GM23338 (cell line): ENCODE measurements at regions not wholly inside any gene's neighbourhood (a gene's known extent, or its start where the extent isn't known, plus 50 kb on each side); places are given as distances from the start of the nearest gene placed in this dataset.

Experiments
- ATAC-seq: fragments of 200-7000 bp; cut with Tn5 transposase; 3 replicates; pipeline ENCODE4 v1.9.1; 2020
- DNase-seq: peaks from one replicate; pipeline ENCODE4 v3.0.0-alpha.2; 2015; ENCODE audit warnings: low spot score
- H2AFZ ChIP-seq: fragments of 200-600 bp; sonication (generic); 2 replicates; pipeline ENCODE4 v1.8.0; 2016; ENCODE audit warnings: antibody characterized with exemption, mild to moderate bottlenecking, moderate library complexity
- H3F3A ChIP-seq: fragments of 200-600 bp; sonication (generic); replicated peaks from 2 replicates; pipeline ENCODE4 v1.8.0; 2017; ENCODE audit warnings: antibody characterized with exemption, mixed run types, low read depth
- H3K27ac ChIP-seq: fragments of 200-600 bp; sonication (generic); 2 replicates; pipeline ENCODE4 v1.6.1; 2016; ENCODE audit warnings: low read depth
- H3K27me3 ChIP-seq: fragments of 200-600 bp; sonication (generic); 2 replicates; pipeline ENCODE4 v1.8.0; 2016; ENCODE audit warnings: mild to moderate bottlenecking, mixed run types, moderate library complexity; ENCODE audit not compliant: insufficient read depth
- H3K36me3 ChIP-seq: fragments of 200-600 bp; sonication (generic); 2 replicates; pipeline ENCODE4 v1.8.0; 2016; ENCODE audit warnings: mild to moderate bottlenecking; ENCODE audit not compliant: insufficient read depth
- H3K4me1 ChIP-seq: fragments of 200-600 bp; sonication (generic); 2 replicates; pipeline ENCODE4 v1.8.0; 2016; ENCODE audit warnings: mild to moderate bottlenecking, moderate library complexity; ENCODE audit not compliant: insufficient read depth
- H3K4me2 ChIP-seq: fragments of 200-600 bp; sonication (generic); 2 replicates; pipeline ENCODE4 v1.7.1; 2017; ENCODE audit warnings: mixed run types
- H3K4me3 ChIP-seq: fragments of 200-600 bp; sonication (generic); 2 replicates; pipeline ENCODE4 v1.6.1; 2016; ENCODE audit warnings: mixed run types
- H3K79me2 ChIP-seq: fragments of 200-600 bp; sonication (generic); replicated peaks from 2 replicates; pipeline ENCODE4 v1.8.0; 2017; ENCODE audit warnings: mild to moderate bottlenecking; ENCODE audit not compliant: insufficient read depth
- H3K9me2 ChIP-seq: fragments of 200-600 bp; sonication (generic); 2 replicates; pipeline ENCODE4 v1.8.0; 2017; ENCODE audit not compliant: insufficient read depth
- H4K20me1 ChIP-seq: fragments of 200-600 bp; sonication (generic); replicated peaks from 2 replicates; pipeline ENCODE4 v1.8.0; 2017; ENCODE audit warnings: mild to moderate bottlenecking; ENCODE audit not compliant: insufficient read depth
- H3K27ac Mint-ChIP-seq: 2 replicates; pipeline ENCODE4 v1.8.0; 2020; ENCODE audit warnings: inconsistent platforms, mild to moderate bottlenecking, moderate library complexity, mixed read lengths
- H3K27me3 Mint-ChIP-seq: 3 replicates; pipeline ENCODE4 v1.8.0; 2022; ENCODE audit warnings: low read depth, mild to moderate bottlenecking, moderate library complexity, mixed read lengths, inconsistent platforms; ENCODE audit not compliant: insufficient read depth, poor library complexity
- H3K36me3 Mint-ChIP-seq: 3 replicates; pipeline ENCODE4 v1.8.0; 2021; ENCODE audit warnings: low read depth, mild to moderate bottlenecking, inconsistent platforms, moderate library complexity, mixed read lengths
- H3K4me1 Mint-ChIP-seq: 3 replicates; pipeline ENCODE4 v1.8.0; 2020; ENCODE audit warnings: mild to moderate bottlenecking, inconsistent platforms, mixed read lengths
- H3K4me3 Mint-ChIP-seq: 3 replicates; pipeline ENCODE4 v1.8.0; 2021; ENCODE audit warnings: moderate library complexity, mild to moderate bottlenecking, inconsistent platforms, mixed read lengths
- H3K9me3 Mint-ChIP-seq: 3 replicates; pipeline ENCODE4 v1.8.0; 2020; ENCODE audit warnings: moderate library complexity, mild to moderate bottlenecking, inconsistent platforms, mixed read lengths
- CREB1 ChIP-seq: fragments of 250-450 bp; sonication (Bioruptor Pico); IDR thresholded peaks from 2 replicates; pipeline ENCODE4 v1.5.0; 2020; ENCODE audit warnings: low read depth, mild to moderate bottlenecking, moderate library complexity
- EZH2 ChIP-seq: fragments of 200-600 bp; sonication (generic); IDR thresholded peaks from one replicate; pipeline ENCODE4 v1.8.0; 2017; ENCODE audit warnings: antibody characterized with exemption, mild to moderate bottlenecking, low read depth; ENCODE audit not compliant: unreplicated experiment
- EZH2phosphoT487 ChIP-seq: fragments of 200-600 bp; sonication (generic); IDR thresholded peaks from one replicate; pipeline ENCODE4 v1.8.1; 2018; ENCODE audit warnings: antibody characterized with exemption; ENCODE audit not compliant: unreplicated experiment
- JUNB ChIP-seq: IDR thresholded peaks from one replicate; pipeline ENCODE4 v1.6.1; 2016; ENCODE audit warnings: antibody characterized with exemption; ENCODE audit not compliant: unreplicated experiment
- NANOG ChIP-seq: IDR thresholded peaks from 2 replicates; pipeline ENCODE4 v1.6.1; 2016; ENCODE audit warnings: antibody characterized with exemption, borderline replicate concordance
- POLR2AphosphoS5 ChIP-seq: IDR thresholded peaks from 2 replicates; pipeline ENCODE4 v1.6.1; 2016; ENCODE audit warnings: antibody characterized with exemption, low read depth
- STAT1 ChIP-seq: IDR thresholded peaks from one replicate; pipeline ENCODE4 v1.6.1; 2016; ENCODE audit warnings: antibody characterized with exemption; ENCODE audit not compliant: unreplicated experiment
- ZNF114 ChIP-seq: fragments of 250-450 bp; sonication (Bioruptor Pico); IDR thresholded peaks from 2 replicates; pipeline ENCODE4 v1.5.0; 2020; ENCODE audit warnings: mild to moderate bottlenecking, moderate library complexity
- ZNF331 ChIP-seq: fragments of 250-450 bp; sonication (Bioruptor Pico); IDR thresholded peaks from 2 replicates; pipeline ENCODE4 v1.5.0; 2020; ENCODE audit warnings: low read depth, mild to moderate bottlenecking, moderate library complexity
- TF ChIP-seq, protein P1 (sequence below): IDR thresholded peaks from one replicate; pipeline ENCODE4 v1.6.1; 2018; ENCODE audit warnings: antibody characterized with exemption; ENCODE audit not compliant: unreplicated experiment
- TF ChIP-seq, protein P2 (sequence below): IDR thresholded peaks from 2 replicates; pipeline ENCODE4 v1.6.1; 2016; ENCODE audit warnings: antibody characterized with exemption
- TF ChIP-seq, protein P3 (sequence below): fragments of 250-450 bp; sonication (Bioruptor Pico); IDR thresholded peaks from 2 replicates; pipeline ENCODE4 v1.5.0; 2020; ENCODE audit warnings: mild to moderate bottlenecking, moderate library complexity
- TF ChIP-seq, protein P4 (sequence below), 2 experiments: fragments of 200-600 bp in 1 of 2; sonication (generic) in 1 of 2; conservative IDR thresholded peaks; 2 replicates each; pipeline versions ENCODE4 v1.5.1 to v1.6.1; 2016 to 2017; ENCODE audit warnings: antibody characterized with exemption in 2 of 2, low read depth in 2 of 2, mild to moderate bottlenecking in 2 of 2, moderate library complexity in 1 of 2

DNA sequence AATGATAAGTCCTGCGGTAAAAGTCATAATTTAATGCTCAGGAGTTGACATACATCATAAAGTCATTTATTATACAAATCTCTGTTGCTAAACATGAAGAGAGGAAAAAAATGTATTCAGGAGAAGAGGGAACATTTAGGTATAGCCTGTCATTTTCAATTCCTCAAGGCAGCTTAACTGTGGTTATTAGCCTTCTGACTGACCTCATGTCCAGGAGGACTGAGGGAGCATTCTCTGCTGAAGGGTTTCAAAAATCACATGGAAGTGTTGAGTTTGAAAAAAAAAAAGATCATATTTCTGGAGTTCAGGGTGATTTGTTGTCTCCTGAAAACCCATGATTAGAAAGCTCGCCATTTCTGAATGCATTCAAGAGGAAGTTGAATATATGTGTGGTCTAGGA lies 1371.1 kb upstream of the LRRTM1 start:
- Mint-ChIP-seq H3K27ac (no peak overlapping the region), H3K36me3 (no peaks in the 10 kb centered on the region), H3K4me1 (peaks cover 4% of the 10 kb centered on the region), H3K27me3 (no peaks in the 10 kb centered on the region), H3K4me3 (no peak overlapping the region), H3K9me3 (no peaks in the 10 kb centered on the region)
- Histone ChIP-seq H3K79me2 (no peaks in the 10 kb centered on the region), H3F3A (no peaks in the 10 kb centered on the region), H2AFZ (no peak overlapping the region), H3K27ac (no peak overlapping the region), H3K4me3 (no peak overlapping the region), H3K27me3 (no peaks in the 10 kb centered on the region), H4K20me1 (no peaks in the 10 kb centered on the region), H3K4me1 (peaks cover 8% of the 10 kb centered on the region; the same call in 1 of the 2 replicates), H3K36me3 (no peaks in the 10 kb centered on the region), H3K4me2 (no peak overlapping the region), H3K9me2 (no peaks in the 10 kb centered on the region)
- TF ChIP-seq EZH2phosphoT487 (no peak), ZNF114 (CRISPR knock-in tag) (no peak), NANOG (no peak), JUNB (no peak), CREB1 (CRISPR knock-in tag) (no peak), POLR2AphosphoS5 (no peak), EZH2 (no peak), ZNF331 (CRISPR knock-in tag) (no peak), STAT1 (no peak)
- TF ChIP-seq, protein P1, sequence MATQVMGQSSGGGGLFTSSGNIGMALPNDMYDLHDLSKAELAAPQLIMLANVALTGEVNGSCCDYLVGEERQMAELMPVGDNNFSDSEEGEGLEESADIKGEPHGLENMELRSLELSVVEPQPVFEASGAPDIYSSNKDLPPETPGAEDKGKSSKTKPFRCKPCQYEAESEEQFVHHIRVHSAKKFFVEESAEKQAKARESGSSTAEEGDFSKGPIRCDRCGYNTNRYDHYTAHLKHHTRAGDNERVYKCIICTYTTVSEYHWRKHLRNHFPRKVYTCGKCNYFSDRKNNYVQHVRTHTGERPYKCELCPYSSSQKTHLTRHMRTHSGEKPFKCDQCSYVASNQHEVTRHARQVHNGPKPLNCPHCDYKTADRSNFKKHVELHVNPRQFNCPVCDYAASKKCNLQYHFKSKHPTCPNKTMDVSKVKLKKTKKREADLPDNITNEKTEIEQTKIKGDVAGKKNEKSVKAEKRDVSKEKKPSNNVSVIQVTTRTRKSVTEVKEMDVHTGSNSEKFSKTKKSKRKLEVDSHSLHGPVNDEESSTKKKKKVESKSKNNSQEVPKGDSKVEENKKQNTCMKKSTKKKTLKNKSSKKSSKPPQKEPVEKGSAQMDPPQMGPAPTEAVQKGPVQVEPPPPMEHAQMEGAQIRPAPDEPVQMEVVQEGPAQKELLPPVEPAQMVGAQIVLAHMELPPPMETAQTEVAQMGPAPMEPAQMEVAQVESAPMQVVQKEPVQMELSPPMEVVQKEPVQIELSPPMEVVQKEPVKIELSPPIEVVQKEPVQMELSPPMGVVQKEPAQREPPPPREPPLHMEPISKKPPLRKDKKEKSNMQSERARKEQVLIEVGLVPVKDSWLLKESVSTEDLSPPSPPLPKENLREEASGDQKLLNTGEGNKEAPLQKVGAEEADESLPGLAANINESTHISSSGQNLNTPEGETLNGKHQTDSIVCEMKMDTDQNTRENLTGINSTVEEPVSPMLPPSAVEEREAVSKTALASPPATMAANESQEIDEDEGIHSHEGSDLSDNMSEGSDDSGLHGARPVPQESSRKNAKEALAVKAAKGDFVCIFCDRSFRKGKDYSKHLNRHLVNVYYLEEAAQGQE, result no peak
- TF ChIP-seq, protein P2, sequence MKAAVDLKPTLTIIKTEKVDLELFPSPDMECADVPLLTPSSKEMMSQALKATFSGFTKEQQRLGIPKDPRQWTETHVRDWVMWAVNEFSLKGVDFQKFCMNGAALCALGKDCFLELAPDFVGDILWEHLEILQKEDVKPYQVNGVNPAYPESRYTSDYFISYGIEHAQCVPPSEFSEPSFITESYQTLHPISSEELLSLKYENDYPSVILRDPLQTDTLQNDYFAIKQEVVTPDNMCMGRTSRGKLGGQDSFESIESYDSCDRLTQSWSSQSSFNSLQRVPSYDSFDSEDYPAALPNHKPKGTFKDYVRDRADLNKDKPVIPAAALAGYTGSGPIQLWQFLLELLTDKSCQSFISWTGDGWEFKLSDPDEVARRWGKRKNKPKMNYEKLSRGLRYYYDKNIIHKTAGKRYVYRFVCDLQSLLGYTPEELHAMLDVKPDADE, result no peak
- TF ChIP-seq, protein P3, sequence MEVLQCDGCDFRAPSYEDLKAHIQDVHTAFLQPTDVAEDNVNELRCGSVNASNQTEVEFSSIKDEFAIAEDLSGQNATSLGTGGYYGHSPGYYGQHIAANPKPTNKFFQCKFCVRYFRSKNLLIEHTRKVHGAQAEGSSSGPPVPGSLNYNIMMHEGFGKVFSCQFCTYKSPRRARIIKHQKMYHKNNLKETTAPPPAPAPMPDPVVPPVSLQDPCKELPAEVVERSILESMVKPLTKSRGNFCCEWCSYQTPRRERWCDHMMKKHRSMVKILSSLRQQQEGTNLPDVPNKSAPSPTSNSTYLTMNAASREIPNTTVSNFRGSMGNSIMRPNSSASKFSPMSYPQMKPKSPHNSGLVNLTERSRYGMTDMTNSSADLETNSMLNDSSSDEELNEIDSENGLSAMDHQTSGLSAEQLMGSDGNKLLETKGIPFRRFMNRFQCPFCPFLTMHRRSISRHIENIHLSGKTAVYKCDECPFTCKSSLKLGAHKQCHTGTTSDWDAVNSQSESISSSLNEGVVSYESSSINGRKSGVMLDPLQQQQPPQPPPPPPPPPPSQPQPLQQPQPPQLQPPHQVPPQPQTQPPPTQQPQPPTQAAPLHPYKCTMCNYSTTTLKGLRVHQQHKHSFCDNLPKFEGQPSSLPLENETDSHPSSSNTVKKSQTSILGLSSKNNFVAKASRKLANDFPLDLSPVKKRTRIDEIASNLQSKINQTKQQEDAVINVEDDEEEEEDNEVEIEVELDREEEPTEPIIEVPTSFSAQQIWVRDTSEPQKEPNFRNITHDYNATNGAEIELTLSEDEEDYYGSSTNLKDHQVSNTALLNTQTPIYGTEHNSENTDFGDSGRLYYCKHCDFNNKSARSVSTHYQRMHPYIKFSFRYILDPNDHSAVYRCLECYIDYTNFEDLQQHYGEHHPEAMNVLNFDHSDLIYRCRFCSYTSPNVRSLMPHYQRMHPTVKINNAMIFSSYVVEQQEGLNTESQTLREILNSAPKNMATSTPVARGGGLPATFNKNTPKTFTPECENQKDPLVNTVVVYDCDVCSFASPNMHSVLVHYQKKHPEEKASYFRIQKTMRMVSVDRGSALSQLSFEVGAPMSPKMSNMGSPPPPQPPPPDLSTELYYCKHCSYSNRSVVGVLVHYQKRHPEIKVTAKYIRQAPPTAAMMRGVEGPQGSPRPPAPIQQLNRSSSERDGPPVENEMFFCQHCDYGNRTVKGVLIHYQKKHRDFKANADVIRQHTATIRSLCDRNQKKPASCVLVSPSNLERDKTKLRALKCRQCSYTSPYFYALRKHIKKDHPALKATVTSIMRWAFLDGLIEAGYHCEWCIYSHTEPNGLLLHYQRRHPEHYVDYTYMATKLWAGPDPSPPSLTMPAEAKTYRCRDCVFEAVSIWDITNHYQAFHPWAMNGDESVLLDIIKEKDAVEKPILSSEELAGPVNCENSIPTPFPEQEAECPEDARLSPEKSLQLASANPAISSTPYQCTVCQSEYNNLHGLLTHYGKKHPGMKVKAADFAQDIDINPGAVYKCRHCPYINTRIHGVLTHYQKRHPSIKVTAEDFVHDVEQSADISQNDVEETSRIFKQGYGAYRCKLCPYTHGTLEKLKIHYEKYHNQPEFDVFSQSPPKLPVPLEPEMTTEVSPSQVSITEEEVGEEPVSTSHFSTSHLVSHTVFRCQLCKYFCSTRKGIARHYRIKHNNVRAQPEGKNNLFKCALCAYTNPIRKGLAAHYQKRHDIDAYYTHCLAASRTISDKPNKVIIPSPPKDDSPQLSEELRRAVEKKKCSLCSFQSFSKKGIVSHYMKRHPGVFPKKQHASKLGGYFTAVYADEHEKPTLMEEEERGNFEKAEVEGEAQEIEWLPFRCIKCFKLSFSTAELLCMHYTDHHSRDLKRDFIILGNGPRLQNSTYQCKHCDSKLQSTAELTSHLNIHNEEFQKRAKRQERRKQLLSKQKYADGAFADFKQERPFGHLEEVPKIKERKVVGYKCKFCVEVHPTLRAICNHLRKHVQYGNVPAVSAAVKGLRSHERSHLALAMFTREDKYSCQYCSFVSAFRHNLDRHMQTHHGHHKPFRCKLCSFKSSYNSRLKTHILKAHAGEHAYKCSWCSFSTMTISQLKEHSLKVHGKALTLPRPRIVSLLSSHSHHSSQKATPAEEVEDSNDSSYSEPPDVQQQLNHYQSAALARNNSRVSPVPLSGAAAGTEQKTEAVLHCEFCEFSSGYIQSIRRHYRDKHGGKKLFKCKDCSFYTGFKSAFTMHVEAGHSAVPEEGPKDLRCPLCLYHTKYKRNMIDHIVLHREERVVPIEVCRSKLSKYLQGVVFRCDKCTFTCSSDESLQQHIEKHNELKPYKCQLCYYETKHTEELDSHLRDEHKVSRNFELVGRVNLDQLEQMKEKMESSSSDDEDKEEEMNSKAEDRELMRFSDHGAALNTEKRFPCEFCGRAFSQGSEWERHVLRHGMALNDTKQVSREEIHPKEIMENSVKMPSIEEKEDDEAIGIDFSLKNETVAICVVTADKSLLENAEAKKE (CRISPR knock-in tag), result no peak
- TF ChIP-seq, protein P4, sequence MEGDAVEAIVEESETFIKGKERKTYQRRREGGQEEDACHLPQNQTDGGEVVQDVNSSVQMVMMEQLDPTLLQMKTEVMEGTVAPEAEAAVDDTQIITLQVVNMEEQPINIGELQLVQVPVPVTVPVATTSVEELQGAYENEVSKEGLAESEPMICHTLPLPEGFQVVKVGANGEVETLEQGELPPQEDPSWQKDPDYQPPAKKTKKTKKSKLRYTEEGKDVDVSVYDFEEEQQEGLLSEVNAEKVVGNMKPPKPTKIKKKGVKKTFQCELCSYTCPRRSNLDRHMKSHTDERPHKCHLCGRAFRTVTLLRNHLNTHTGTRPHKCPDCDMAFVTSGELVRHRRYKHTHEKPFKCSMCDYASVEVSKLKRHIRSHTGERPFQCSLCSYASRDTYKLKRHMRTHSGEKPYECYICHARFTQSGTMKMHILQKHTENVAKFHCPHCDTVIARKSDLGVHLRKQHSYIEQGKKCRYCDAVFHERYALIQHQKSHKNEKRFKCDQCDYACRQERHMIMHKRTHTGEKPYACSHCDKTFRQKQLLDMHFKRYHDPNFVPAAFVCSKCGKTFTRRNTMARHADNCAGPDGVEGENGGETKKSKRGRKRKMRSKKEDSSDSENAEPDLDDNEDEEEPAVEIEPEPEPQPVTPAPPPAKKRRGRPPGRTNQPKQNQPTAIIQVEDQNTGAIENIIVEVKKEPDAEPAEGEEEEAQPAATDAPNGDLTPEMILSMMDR (conservative IDR thresholded peaks at IDR 0.05; ENCODE audit: low read depth in 2 of 2), result no peak
- no peak for ATAC-seq
- DNase-seq, result no peak
